OCI-LY1 (cell line): ENCODE measurements at regions not wholly inside any gene's neighbourhood (a gene's known extent, or its start where the extent isn't known, plus 50 kb on each side); places are given as distances from the start of the nearest gene placed in this dataset.

Experiments
- H2AFZ ChIP-seq: fragments of 200-600 bp; sonication (generic), shearing (Covaris generic); 2 replicates; pipeline ENCODE4 v1.6.0; 2014; ENCODE audit warnings: antibody characterized with exemption, mild to moderate bottlenecking, low read length
- H3F3A ChIP-seq: fragments of 200-600 bp; sonication (generic), shearing (Covaris generic); 2 replicates; pipeline ENCODE4 v1.6.0; 2014; ENCODE audit warnings: mild to moderate bottlenecking, antibody characterized with exemption, low read length, moderate library complexity; ENCODE audit not compliant: insufficient read depth
- H3K27ac ChIP-seq: fragments of 200-600 bp; sonication (generic); 2 replicates; pipeline ENCODE4 v1.5.1; 2014; ENCODE audit warnings: low read length, mixed run types, mild to moderate bottlenecking, low read depth; ENCODE audit not compliant: poor library complexity, severe bottlenecking
- H3K27me3 ChIP-seq: fragments of 200-600 bp; sonication (generic); 2 replicates; pipeline ENCODE4 v1.6.0; 2014; ENCODE audit warnings: antibody characterized with exemption, mild to moderate bottlenecking, low read length, moderate library complexity; ENCODE audit not compliant: insufficient read depth
- H3K36me3 ChIP-seq: fragments of 200-600 bp; sonication (generic); 2 replicates; pipeline ENCODE4 v1.6.1; 2014; ENCODE audit warnings: mild to moderate bottlenecking, antibody characterized with exemption, low read length, moderate library complexity, mixed read lengths; ENCODE audit not compliant: insufficient read depth
- H3K4me1 ChIP-seq: fragments of 200-600 bp; sonication (generic); 2 replicates; pipeline ENCODE4 v1.5.1; 2014; ENCODE audit warnings: mild to moderate bottlenecking, low read length, moderate library complexity; ENCODE audit not compliant: insufficient read depth, severe bottlenecking
- H3K4me2 ChIP-seq: fragments of 200-600 bp; sonication (generic), shearing (Covaris generic); 2 replicates; pipeline ENCODE4 v1.6.1; 2014; ENCODE audit warnings: low read length
- H3K4me3 ChIP-seq: fragments of 200-600 bp; sonication (generic); 2 replicates; pipeline ENCODE4 v1.5.1; 2014; ENCODE audit warnings: low read length, low read depth, mild to moderate bottlenecking, mixed read lengths; ENCODE audit not compliant: poor library complexity, severe bottlenecking
- H3K79me2 ChIP-seq: fragments of 200-600 bp; shearing (Covaris generic); 2 replicates; pipeline ENCODE4 v1.6.1; 2016; ENCODE audit warnings: mixed run types, low read length, mixed read lengths; ENCODE audit not compliant: insufficient read depth
- H3K9ac ChIP-seq: fragments of 200-600 bp; sonication (generic), shearing (Covaris generic); 2 replicates; pipeline ENCODE4 v1.6.1; 2014; ENCODE audit warnings: mild to moderate bottlenecking, low read length, mixed read lengths
- H3K9me2 ChIP-seq: fragments of 200-600 bp; sonication (generic), shearing (Covaris generic); 2 replicates; pipeline ENCODE4 v1.6.1; 2014; ENCODE audit warnings: low read depth, mild to moderate bottlenecking, low read length, mixed read lengths
- H3K9me3 ChIP-seq: fragments of 200-600 bp; shearing (Covaris generic); 2 replicates; pipeline ENCODE4 v1.6.1; 2014; ENCODE audit warnings: low read length, mixed read lengths
- H4K20me1 ChIP-seq: fragments of 200-600 bp; sonication (generic), shearing (Covaris generic); 2 replicates; pipeline ENCODE4 v1.6.0; 2016; ENCODE audit warnings: mild to moderate bottlenecking, low read length; ENCODE audit not compliant: insufficient read depth
- EZH2 ChIP-seq: fragments of 200-600 bp; sonication (generic), shearing (Covaris generic); IDR thresholded peaks from 2 replicates; pipeline ENCODE4 v1.8.0; 2017; ENCODE audit warnings: borderline replicate concordance, mixed run types, mild to moderate bottlenecking, antibody characterized with exemption, low read length, moderate library complexity, mixed read lengths
- TF ChIP-seq, protein P1 (sequence below): fragments of 200-600 bp; sonication (generic), shearing (Covaris generic); IDR thresholded peaks from 2 replicates; pipeline ENCODE4 v1.5.1; 2017; ENCODE audit warnings: mild to moderate bottlenecking, antibody characterized with exemption, low read length, moderate library complexity, mixed read lengths

DNA sequence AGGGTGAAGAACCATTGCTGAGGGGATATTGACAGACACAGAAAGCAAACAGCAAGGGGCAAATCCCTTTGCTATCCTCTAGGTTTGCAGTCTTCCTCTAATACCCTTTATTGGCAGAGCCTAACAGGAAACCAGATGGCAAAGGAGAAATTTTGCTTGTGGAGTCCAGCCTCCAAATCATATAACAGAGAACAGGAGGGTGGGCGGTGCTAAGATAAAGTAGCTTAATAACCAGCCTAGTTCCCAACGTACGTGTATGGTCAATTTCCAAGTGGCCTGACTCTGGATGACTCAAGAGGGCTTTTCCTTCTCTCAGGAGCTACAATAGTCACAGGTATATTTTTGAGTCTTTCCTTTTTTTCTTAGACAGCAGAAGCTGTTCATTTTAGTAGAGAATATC lies 404.5 kb downstream of the PDCD6IP start:
- no peak overlapping the region for H2AFZ ChIP-seq
- no peaks in the 10 kb centered on the region for H3K9me2 ChIP-seq
- no peak overlapping the region for H3K27ac ChIP-seq
- no peak overlapping the region for H3K9ac ChIP-seq
- H4K20me1 ChIP-seq, result no peaks in the 10 kb centered on the region
- H3K4me1 ChIP-seq, result no peaks in the 10 kb centered on the region
- H3K9me3 ChIP-seq, result no peaks in the 10 kb centered on the region
- no peak overlapping the region for H3K4me3 ChIP-seq
- no peaks in the 10 kb centered on the region for H3F3A ChIP-seq
- H3K4me2 ChIP-seq, result no peak overlapping the region
- H3K79me2 ChIP-seq, result no peaks in the 10 kb centered on the region
- no peaks in the 10 kb centered on the region for H3K36me3 ChIP-seq
- H3K27me3 ChIP-seq, result no peaks in the 10 kb centered on the region
- TF ChIP-seq EZH2, result no peak
- TF ChIP-seq, protein P1, sequence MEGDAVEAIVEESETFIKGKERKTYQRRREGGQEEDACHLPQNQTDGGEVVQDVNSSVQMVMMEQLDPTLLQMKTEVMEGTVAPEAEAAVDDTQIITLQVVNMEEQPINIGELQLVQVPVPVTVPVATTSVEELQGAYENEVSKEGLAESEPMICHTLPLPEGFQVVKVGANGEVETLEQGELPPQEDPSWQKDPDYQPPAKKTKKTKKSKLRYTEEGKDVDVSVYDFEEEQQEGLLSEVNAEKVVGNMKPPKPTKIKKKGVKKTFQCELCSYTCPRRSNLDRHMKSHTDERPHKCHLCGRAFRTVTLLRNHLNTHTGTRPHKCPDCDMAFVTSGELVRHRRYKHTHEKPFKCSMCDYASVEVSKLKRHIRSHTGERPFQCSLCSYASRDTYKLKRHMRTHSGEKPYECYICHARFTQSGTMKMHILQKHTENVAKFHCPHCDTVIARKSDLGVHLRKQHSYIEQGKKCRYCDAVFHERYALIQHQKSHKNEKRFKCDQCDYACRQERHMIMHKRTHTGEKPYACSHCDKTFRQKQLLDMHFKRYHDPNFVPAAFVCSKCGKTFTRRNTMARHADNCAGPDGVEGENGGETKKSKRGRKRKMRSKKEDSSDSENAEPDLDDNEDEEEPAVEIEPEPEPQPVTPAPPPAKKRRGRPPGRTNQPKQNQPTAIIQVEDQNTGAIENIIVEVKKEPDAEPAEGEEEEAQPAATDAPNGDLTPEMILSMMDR, result no peak

- Histone ChIP-seq H3K9ac (no peak overlapping the region), H4K20me1 (no peaks in the 10 kb centered on the region), H3K4me3 (no peak overlapping the region), H3K27me3 (no peaks in the 10 kb centered on the region), H3K27ac (no peak overlapping the region), H3K4me2 (no peak overlapping the region), H3F3A (no peaks in the 10 kb centered on the region), H2AFZ (no peak overlapping the region), H3K79me2 (no peaks in the 10 kb centered on the region), H3K36me3 (no peaks in the 10 kb centered on the region), H3K4me1 (no peaks in the 10 kb centered on the region), H3K9me3 (no peaks in the 10 kb centered on the region), H3K9me2 (no peaks in the 10 kb centered on the region)
- no peak for TF ChIP-seq EZH2
- TF ChIP-seq, protein P1, result no peak
These were observed 405.0 kb downstream of the PDCD6IP start for GRCh38 chr3:34203386-34203785.

GRCh38 chr3:34207002-34207401 lies 408.6 kb downstream of the PDCD6IP start:
- Histone ChIP-seq H3K4me1 (no peaks in the 10 kb centered on the region), H3K4me3 (no peak overlapping the region), H3K27me3 (no peaks in the 10 kb centered on the region), H4K20me1 (no peaks in the 10 kb centered on the region), H3K9me2 (no peaks in the 10 kb centered on the region), H3F3A (no peaks in the 10 kb centered on the region), H3K9me3 (no peaks in the 10 kb centered on the region), H3K36me3 (no peaks in the 10 kb centered on the region), H2AFZ (no peak overlapping the region), H3K4me2 (no peak overlapping the region), H3K27ac (no peak overlapping the region), H3K9ac (no peak overlapping the region), H3K79me2 (no peaks in the 10 kb centered on the region)
- no peak for TF ChIP-seq EZH2

DNA sequence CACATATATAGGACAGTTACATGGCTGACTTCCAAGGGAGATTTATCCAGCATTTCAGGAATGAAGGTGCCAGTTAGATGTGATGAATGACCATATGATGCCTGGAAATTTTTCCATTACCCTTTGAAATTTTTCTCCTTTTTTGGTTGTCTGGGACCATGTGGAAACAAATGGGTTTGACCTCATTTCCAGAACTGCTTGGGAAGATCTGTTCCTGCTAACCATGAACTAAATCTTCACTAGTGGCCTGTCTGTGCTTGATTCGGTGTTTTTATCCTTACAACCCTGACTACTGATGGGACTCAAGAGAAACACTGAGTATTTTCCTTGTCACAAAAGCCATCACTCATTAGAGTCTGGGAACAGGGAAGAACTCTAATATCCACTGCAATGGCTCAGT lies 409.4 kb downstream of the PDCD6IP start:
- Histone ChIP-seq H3F3A (no peaks in the 10 kb centered on the region), H3K9me2 (no peaks in the 10 kb centered on the region), H3K4me2 (no peak overlapping the region), H3K36me3 (no peaks in the 10 kb centered on the region), H3K4me3 (no peak overlapping the region), H3K27me3 (no peaks in the 10 kb centered on the region), H3K9me3 (no peaks in the 10 kb centered on the region), H3K27ac (no peak overlapping the region), H2AFZ (no peak overlapping the region), H3K9ac (no peak overlapping the region), H3K4me1 (no peaks in the 10 kb centered on the region), H3K79me2 (no peaks in the 10 kb centered on the region), H4K20me1 (no peaks in the 10 kb centered on the region)
- TF ChIP-seq, protein P1, result no peak
- no peak for TF ChIP-seq EZH2
